GM12878 (cell line): ENCODE measurements at regions not wholly inside any gene's neighbourhood (a gene's known extent, or its start where the extent isn't known, plus 50 kb on each side); places are given as distances from the start of the nearest gene placed in this dataset.

Experiments used
- ATAC-seq: fragments of 200-7000 bp; cut with Tn5 transposase; 3 replicates; pipeline ENCODE4 v1.9.1; 2020; ENCODE audit warnings: mild to moderate bottlenecking, moderate library complexity
- BruUV-seq: library from RNA; stranded (reverse); fragments of 400-500 nt; replicated peaks from 2 replicates; lab custom pipeline; 2021; lab: Mats Ljungman, UMichigan
- CTCF ChIA-PET: fragments of 300-600 bp; sonication (Branson Sonifier 250); formaldehyde crosslinking; extraction: SDS; loops from one replicate; lab custom pipeline; 2021; ENCODE audit warnings: inconsistent platforms; lab: Yijun Ruan, JAX
- POLR2A ChIA-PET: fragments of 350-600 bp; formaldehyde crosslinking; extraction: SDS; loops from one replicate; lab custom pipeline; 2021; ENCODE audit warnings: inconsistent platforms; lab: Charles Lee
- RAD21 ChIA-PET: fragments of 300-600 bp; sonication (Branson Sonifier 250); formaldehyde crosslinking; loops from one replicate; lab custom pipeline; 2023; ENCODE audit warnings: antibody characterized with exemption; ENCODE audit not compliant: unreplicated experiment; lab: Charles Lee
- SMC1A ChIA-PET: fragments of 300-600 bp; sonication (Branson Sonifier 250); formaldehyde crosslinking; loops from one replicate; lab custom pipeline; 2023; ENCODE audit not compliant: unreplicated experiment, uncharacterized antibody; lab: Charles Lee
- DNase-seq: peaks from one replicate; pipeline ENCODE4 v3.0.0-alpha.2; 2011; ENCODE audit warnings: low read depth, low spot score
- FAIRE-seq: peaks from 3 replicates; lab custom pipeline; 2011; peaks lifted over from hg19 to GRCh38; lab: Jason Lieb, UNC
- H2AFZ ChIP-seq: 2 replicates; pipeline ENCODE4 v1.6.0; 2011; ENCODE audit warnings: low read depth, low read length, control low read depth; ENCODE audit not compliant: control insufficient read depth
- H3K27ac ChIP-seq: 2 replicates; pipeline ENCODE4 v1.5.1; 2011; ENCODE audit warnings: control low read depth; ENCODE audit not compliant: control insufficient read depth, insufficient read depth
- H3K27me3 ChIP-seq, 2 experiments: replicated peaks in 1 of 2; 2 replicates each; pipeline versions ENCODE4 v1.6.0 to v1.6.1; 2011; ENCODE audit warnings: low read length in 1 of 2; ENCODE audit not compliant: control insufficient read depth in 2 of 2, insufficient read depth in 2 of 2
- H3K36me3 ChIP-seq, 2 experiments: 2 replicates each; pipeline ENCODE4 v1.5.1; 2011; ENCODE audit warnings: low read length in 1 of 2; ENCODE audit not compliant: control insufficient read depth in 2 of 2, insufficient read depth in 2 of 2
- H3K4me1 ChIP-seq: 2 replicates; pipeline ENCODE4 v1.6.1; 2011; ENCODE audit warnings: mild to moderate bottlenecking, low read length, moderate library complexity, mixed read lengths; ENCODE audit not compliant: control insufficient read depth, insufficient read depth
- H3K4me2 ChIP-seq: 2 replicates; pipeline ENCODE4 v1.6.0; 2011; ENCODE audit warnings: control low read depth; ENCODE audit not compliant: control insufficient read depth, insufficient read depth
- H3K4me3 ChIP-seq: fragments of 200-600 bp; sonication (generic); 2 replicates; pipeline ENCODE4 v1.5.1; 2016
- H3K79me2 ChIP-seq: 2 replicates; pipeline ENCODE4 v1.6.0; 2011; ENCODE audit warnings: low read length; ENCODE audit not compliant: control insufficient read depth, insufficient read depth
- H3K9ac ChIP-seq: 2 replicates; pipeline ENCODE4 v1.8.0; 2011; ENCODE audit warnings: low read length, control low read depth, mixed read lengths; ENCODE audit not compliant: control insufficient read depth, insufficient read depth
- H3K9me3 ChIP-seq: replicated peaks from 3 replicates; pipeline ENCODE4 v1.5.1; 2011; ENCODE audit warnings: mild to moderate bottlenecking, low read length; ENCODE audit not compliant: control insufficient read depth, insufficient read depth
- H4K20me1 ChIP-seq: 2 replicates; pipeline ENCODE4 v1.6.0; 2011; ENCODE audit not compliant: control insufficient read depth, insufficient read depth
- ATF2 ChIP-seq: IDR thresholded peaks from 2 replicates; pipeline ENCODE4 v1.6.1; 2012; ENCODE audit warnings: low read length, inconsistent platforms
- BCL3 ChIP-seq: IDR thresholded peaks from 2 replicates; pipeline ENCODE4 v1.6.1; 2011; ENCODE audit warnings: borderline replicate concordance, low read depth, mild to moderate bottlenecking, moderate library complexity, low read length; ENCODE audit not compliant: insufficient read depth, poor library complexity, severe bottlenecking
- BRCA1 ChIP-seq: IDR thresholded peaks from 2 replicates; pipeline ENCODE4 v1.6.1; 2011; ENCODE audit warnings: low read depth, low read length, improper control_type of control experiment
- CBX3 ChIP-seq: fragments of 200-600 bp; sonication (generic); IDR thresholded peaks from 2 replicates; pipeline ENCODE4 v1.6.1; 2016; ENCODE audit warnings: low read depth, borderline replicate concordance
- CEBPB ChIP-seq, 2 experiments: fragments of 150-350 bp in 1 of 2; IDR thresholded peaks; 2 replicates each; pipeline ENCODE4 v1.6.1; 2012 to 2014; ENCODE audit warnings: low read depth in 2 of 2, low read length in 2 of 2, borderline replicate concordance in 1 of 2, inconsistent platforms in 1 of 2
- CHD4 ChIP-seq: fragments of 200-600 bp; sonication (generic); IDR thresholded peaks from 2 replicates; pipeline ENCODE4 v1.6.1; 2016; ENCODE audit warnings: mild to moderate bottlenecking
- E2F4 ChIP-seq: IDR thresholded peaks from 2 replicates; pipeline ENCODE4 v1.6.1; 2012; ENCODE audit warnings: low read depth, low read length, improper control_type of control experiment
- IKZF1 ChIP-seq: fragments of 450-650 bp; conservative IDR thresholded peaks from 2 replicates; pipeline ENCODE4 v1.6.1; 2017; ENCODE audit warnings: antibody characterized with exemption, mild to moderate bottlenecking
- IRF4 ChIP-seq: IDR thresholded peaks from 2 replicates; pipeline ENCODE4 v1.6.1; 2011; ENCODE audit warnings: low read depth, low read length
- MAX ChIP-seq: IDR thresholded peaks from 2 replicates; pipeline ENCODE4 v1.6.1; 2012; ENCODE audit warnings: low read depth, low read length, improper control_type of control experiment
- NFYB ChIP-seq: IDR thresholded peaks from 2 replicates; pipeline ENCODE4 v1.6.1; 2011; ENCODE audit warnings: low read depth, mild to moderate bottlenecking, low read length, improper control_type of control experiment, moderate library complexity; ENCODE audit not compliant: insufficient read depth
- POLR2AphosphoS2 ChIP-seq: IDR thresholded peaks from 2 replicates; pipeline ENCODE4 v1.6.1; 2011; ENCODE audit warnings: low read depth, mild to moderate bottlenecking, low read length, improper control_type of control experiment, moderate library complexity
- RAD51 ChIP-seq: fragments of 450-650 bp; IDR thresholded peaks from 2 replicates; pipeline ENCODE4 v1.6.1; 2016; ENCODE audit warnings: moderate library complexity, mild to moderate bottlenecking, inconsistent platforms
- RELA ChIP-seq: fragments of 450-650 bp; IDR thresholded peaks from 2 replicates; pipeline ENCODE4 v1.8.0; 2014; ENCODE audit warnings: borderline replicate concordance; ENCODE audit not compliant: partially characterized antibody
- SRF ChIP-seq, 2 experiments: IDR thresholded peaks; 2 replicates each; pipeline ENCODE4 v1.6.1; 2011; ENCODE audit warnings: low read depth in 2 of 2, low read length in 2 of 2, mild to moderate bottlenecking in 1 of 2, moderate library complexity in 1 of 2
- TCF3 ChIP-seq: IDR thresholded peaks from 2 replicates; pipeline ENCODE4 v1.6.1; 2012; ENCODE audit warnings: low read depth, mild to moderate bottlenecking, low read length, borderline replicate concordance; ENCODE audit not compliant: insufficient read depth
- ZBTB11 ChIP-seq: fragments of 450-650 bp; formaldehyde crosslinking; IDR thresholded peaks from 2 replicates; pipeline ENCODE4 v1.5.0; 2022; ENCODE audit warnings: mild to moderate bottlenecking, missing genetic modification characterization
- ZZZ3 ChIP-seq: IDR thresholded peaks from 2 replicates; pipeline ENCODE4 v1.6.1; 2011; ENCODE audit warnings: low read depth; ENCODE audit not compliant: control insufficient read depth, insufficient read length
- WGBS: methylation state at CpG from one replicate; pipeline ENCODE4 v1.1.6; 2016; ENCODE audit warnings: low lambda C conversion rate; ENCODE audit not compliant: insufficient replicate concordance, insufficient coverage; ENCODE audit errors: missing lambda C conversion rate; 5-methylcytosine and 5-hydroxymethylcytosine counted together
- in situ Hi-C: fragments of 300-500 bp; cut with MboI; formaldehyde crosslinking; loops from 9 replicates; pipeline ENCODE4 v1.14.3; 2018; ENCODE audit warnings: mixed read lengths
- intact Hi-C: fragments of 100-400 bp; cut with micrococcal nuclease; formaldehyde crosslinking; loops from one replicate; pipeline ENCODE4 v1.14.2; 2022; ENCODE audit not compliant: unreplicated experiment

- in situ Hi-C loops, result no loop called here
- Histone ChIP-seq H3K9me3 (no peaks in the 10 kb centered on the region), H3K4me2 (no peak overlapping the region), H3K4me3 (no peak overlapping the region), H3K36me3 (no peaks in the 10 kb centered on the region), H4K20me1 (no peaks in the 10 kb centered on the region), H3K4me1 (no peaks in the 10 kb centered on the region), H3K79me2 (no peaks in the 10 kb centered on the region), H3K9ac (no peak overlapping the region), H3K27ac (no peak overlapping the region), H2AFZ (no peak overlapping the region), H3K27me3 (no peaks in the 10 kb centered on the region)
- DNase-seq (no peak), FAIRE-seq (no peak), ATAC-seq (no peak)
- ChIA-PET SMC1A (interaction anchor here (0.6 to 1.7 kb wide), 2 partner anchors 11 to 53 kb away, joined by 3 to 6 read pairs; no protein-coding TSS in a partner anchor), POLR2A (no interaction called here), CTCF (interaction anchor here (0.7 to 1.2 kb wide), 2 partner anchors 48 to 196 kb away, joined by 3 read pairs; no protein-coding TSS in a partner anchor), RAD21 (no interaction called here)
- no TSS peak for BruUV-seq
- 49% methylated on average over 2 of the region's 2 CpGs for WGBS
- intact Hi-C loops, result no loop called here
- no peak for TF ChIP-seq ATF2
- no peak for TF ChIP-seq ZZZ3
- no peak for TF ChIP-seq CHD4
- TF ChIP-seq CBX3, result no peak
- no peak for TF ChIP-seq NFYB
- TF ChIP-seq CEBPB (IDR thresholded peaks at IDR 0.05; ENCODE audit: borderline replicate concordance in 1 of 2, low read depth in 2 of 2, low read length in 2 of 2), result no peak
- TF ChIP-seq IKZF1, result no peak
- TF ChIP-seq POLR2AphosphoS2, result no peak
- no peak for TF ChIP-seq MAX
- TF ChIP-seq RELA, result no peak
- no peak for TF ChIP-seq BRCA1
- no peak for TF ChIP-seq TCF3
- TF ChIP-seq BCL3, result no peak
- no peak for TF ChIP-seq SRF (IDR thresholded peaks at IDR 0.05; ENCODE audit: low read depth in 2 of 2, low read length in 2 of 2)
- no peak for TF ChIP-seq IRF4
- no peak for TF ChIP-seq ZBTB11
- no peak for TF ChIP-seq E2F4
- no peak for TF ChIP-seq RAD51
These were observed 133.4 kb upstream of the ANKRD1 start for GRCh38 chr10:91054325-91054724.
